PFSK-1 (cell line): ENCODE measurements at regions not wholly inside any gene's neighbourhood (a gene's known extent, or its start where the extent isn't known, plus 50 kb on each side); places are given as distances from the start of the nearest gene placed in this dataset.

Experiments
- FOXP2 ChIP-seq: optimal IDR thresholded peaks from 2 replicates; pipeline ENCODE3; 2011; ENCODE audit warnings: borderline replicate concordance, control low read depth, inconsistent platforms; ENCODE audit not compliant: insufficient read depth; ENCODE audit errors: extremely low read length, extremely low read depth
- POLR2AphosphoS5 ChIP-seq: IDR thresholded peaks from 2 replicates; pipeline ENCODE4 v1.6.1; 2012; ENCODE audit warnings: low read depth, mild to moderate bottlenecking, control low read depth, low read length, moderate library complexity
- SIN3A ChIP-seq: IDR thresholded peaks from 2 replicates; pipeline ENCODE4 v1.6.1; 2012; ENCODE audit warnings: mild to moderate bottlenecking, low read length, moderate library complexity, borderline replicate concordance; ENCODE audit not compliant: insufficient read depth
- TAF1 ChIP-seq: IDR thresholded peaks from 2 replicates; pipeline ENCODE4 v1.6.1; 2012; ENCODE audit warnings: low read length, control low read depth, borderline replicate concordance; ENCODE audit not compliant: insufficient read depth
- TF ChIP-seq, protein P1 (sequence below), 2 experiments: IDR thresholded peaks; 2 replicates each; pipeline versions ENCODE4 v1.6.1 to v1.8.0; 2011 to 2012; ENCODE audit warnings: low read depth in 2 of 2, low read length in 2 of 2, control low read depth in 1 of 2, inconsistent platforms in 1 of 2, mild to moderate bottlenecking in 1 of 2, moderate library complexity in 1 of 2; ENCODE audit not compliant: insufficient read depth in 1 of 2

DNA sequence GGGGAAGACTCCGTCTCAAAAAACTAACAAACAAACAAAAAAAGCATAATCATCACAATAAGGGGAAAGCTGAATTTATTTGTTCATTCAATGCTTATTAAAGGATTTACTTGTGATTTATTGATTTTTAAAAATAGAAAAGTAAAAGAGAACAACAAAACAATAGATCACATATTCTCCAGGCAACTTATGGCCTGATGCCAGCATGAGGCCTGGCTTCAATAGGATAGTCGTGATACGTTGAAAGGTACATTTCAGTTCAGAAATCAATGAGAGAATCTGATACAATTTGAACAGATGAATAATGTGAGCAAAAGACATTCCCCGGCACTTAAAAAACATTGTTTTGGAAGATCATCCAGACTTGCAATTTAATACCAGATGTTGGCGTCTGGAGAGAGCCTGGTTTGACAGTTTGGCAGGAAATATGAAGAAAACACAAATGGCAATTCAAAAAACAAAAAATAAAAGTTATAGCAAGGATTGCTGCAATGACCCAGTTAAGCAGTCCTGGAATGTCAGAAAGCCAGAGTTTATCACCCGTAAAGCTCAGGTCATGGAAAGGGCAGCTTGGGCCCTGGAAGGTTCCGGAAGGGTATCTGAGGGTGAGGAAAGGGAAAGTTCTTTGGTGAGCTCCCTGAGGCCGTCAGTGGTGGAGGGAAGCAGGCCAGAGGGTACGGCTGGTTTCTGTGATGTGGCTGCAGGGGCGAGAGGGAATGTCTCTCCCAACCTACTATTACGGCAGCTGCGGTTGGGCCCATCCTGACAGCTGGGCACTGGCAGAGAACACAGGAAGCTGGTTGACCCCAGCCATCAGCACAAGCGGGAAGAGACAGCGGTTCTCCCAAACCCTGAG, 230.2 kb upstream of the HES1 start:
- TF ChIP-seq, protein P1, sequence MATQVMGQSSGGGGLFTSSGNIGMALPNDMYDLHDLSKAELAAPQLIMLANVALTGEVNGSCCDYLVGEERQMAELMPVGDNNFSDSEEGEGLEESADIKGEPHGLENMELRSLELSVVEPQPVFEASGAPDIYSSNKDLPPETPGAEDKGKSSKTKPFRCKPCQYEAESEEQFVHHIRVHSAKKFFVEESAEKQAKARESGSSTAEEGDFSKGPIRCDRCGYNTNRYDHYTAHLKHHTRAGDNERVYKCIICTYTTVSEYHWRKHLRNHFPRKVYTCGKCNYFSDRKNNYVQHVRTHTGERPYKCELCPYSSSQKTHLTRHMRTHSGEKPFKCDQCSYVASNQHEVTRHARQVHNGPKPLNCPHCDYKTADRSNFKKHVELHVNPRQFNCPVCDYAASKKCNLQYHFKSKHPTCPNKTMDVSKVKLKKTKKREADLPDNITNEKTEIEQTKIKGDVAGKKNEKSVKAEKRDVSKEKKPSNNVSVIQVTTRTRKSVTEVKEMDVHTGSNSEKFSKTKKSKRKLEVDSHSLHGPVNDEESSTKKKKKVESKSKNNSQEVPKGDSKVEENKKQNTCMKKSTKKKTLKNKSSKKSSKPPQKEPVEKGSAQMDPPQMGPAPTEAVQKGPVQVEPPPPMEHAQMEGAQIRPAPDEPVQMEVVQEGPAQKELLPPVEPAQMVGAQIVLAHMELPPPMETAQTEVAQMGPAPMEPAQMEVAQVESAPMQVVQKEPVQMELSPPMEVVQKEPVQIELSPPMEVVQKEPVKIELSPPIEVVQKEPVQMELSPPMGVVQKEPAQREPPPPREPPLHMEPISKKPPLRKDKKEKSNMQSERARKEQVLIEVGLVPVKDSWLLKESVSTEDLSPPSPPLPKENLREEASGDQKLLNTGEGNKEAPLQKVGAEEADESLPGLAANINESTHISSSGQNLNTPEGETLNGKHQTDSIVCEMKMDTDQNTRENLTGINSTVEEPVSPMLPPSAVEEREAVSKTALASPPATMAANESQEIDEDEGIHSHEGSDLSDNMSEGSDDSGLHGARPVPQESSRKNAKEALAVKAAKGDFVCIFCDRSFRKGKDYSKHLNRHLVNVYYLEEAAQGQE (IDR thresholded peaks at IDR 0.05; ENCODE audit: insufficient read depth in 1 of 2, low read depth in 2 of 2, low read length in 2 of 2): no peak
- no peak for TF ChIP-seq TAF1
- no peak for TF ChIP-seq POLR2AphosphoS5
- no peak for TF ChIP-seq SIN3A
- TF ChIP-seq FOXP2: no peak
